Muscle of arm (tissue), 1 donor: ENCODE measurements at regions not wholly inside any gene's neighbourhood (a gene's known extent, or its start where the extent isn't known, plus 50 kb on each side); places are given as distances from the start of the nearest gene placed in this dataset.
"Not testable (repeated sequence)": the region's sequence is repeated elsewhere in the genome, so short reads cannot be mapped to it uniquely, and the experiment has no call there.

Source experiments
- DNase-seq: peaks from one replicate; pipeline ENCODE4 v3.0.0-alpha.2; 2013

DNA sequence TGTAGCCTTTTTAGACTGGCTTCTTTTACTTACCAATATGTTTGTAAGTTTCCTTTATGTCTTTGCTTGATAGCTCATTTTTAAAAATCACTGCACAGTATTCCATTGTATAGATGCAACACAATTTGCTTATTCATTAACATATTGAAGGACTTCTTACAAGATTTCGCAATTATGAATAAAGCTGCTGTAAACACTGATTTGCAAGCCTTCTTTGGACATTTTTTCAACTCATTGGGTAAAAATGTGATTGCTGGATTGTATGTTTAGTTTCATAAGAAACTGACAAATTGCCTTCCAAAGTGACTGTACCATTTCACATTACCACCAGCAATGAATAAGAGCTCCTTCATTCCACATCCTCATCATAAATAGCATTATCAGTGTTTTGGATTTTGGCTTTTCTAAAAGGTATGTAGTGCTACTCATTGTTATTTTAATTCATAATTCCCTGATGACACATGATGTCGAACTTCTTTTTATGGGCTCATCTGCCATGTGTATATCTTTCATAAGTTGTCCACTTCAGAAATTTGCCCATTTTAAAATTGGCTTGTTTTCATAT, 80.7 kb downstream of the TFAP2B start:
- no peak for DNase-seq

DNA sequence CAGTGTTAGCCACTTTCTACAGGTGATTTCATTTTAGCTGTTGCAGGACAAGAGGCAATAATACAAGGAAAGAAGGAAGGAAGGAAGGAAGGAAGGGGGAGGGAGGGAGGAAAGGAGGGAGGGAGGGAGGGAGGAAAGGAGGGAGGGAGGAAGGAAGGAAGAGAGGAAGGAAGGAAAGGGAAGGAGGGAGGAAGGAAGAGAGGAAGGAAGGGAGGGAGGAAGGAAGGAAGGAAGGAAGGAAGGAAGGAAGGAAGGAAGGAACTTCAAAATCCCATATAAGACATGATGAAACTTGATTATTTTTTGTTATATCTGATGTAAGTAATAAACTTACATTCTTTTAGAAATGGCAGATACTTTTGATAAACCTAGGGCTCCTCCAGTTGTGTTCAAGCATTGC, 83.6 kb downstream of the TFAP2B start:
- no peak for DNase-seq

DNA sequence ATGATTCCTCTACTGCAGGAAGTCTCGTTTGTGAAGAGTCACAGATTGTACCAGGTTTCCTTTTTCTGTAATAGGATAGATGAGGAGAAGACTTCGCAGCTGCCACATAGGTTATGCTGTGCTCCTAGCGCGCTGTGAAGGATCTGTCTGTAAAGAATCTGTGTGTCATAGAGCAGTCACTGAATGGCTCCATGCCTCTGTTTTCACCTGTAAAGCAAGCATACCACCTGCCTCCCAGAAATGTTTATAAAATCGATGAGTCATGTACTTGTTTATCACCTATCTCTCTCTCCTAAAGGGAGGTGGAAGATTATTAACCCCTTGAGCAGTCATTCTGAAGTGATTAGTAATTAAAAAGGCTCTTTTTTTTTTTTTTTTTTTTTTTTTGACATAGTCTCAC, 86.6 kb downstream of the TFAP2B start:
- no peak for DNase-seq

DNA sequence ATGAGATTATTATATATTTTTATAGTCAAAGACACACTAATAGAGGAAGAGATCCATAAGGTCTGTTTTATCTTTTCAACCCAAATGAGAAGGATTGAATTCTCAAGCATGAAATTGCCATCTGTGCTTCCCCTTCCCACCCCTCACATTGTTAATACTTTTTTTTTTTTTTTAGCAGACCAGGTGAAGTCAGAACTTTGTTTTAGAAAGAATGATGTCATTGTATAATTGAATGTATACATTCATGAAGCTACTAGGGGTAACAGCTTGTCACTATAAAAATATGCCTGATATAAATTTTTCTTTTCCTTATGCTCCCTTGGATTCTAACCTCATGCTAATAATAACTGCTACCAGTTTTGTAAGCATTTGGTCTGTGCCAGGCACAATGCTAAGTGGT, 88.9 kb downstream of the TFAP2B start:
- no peak for DNase-seq

DNA sequence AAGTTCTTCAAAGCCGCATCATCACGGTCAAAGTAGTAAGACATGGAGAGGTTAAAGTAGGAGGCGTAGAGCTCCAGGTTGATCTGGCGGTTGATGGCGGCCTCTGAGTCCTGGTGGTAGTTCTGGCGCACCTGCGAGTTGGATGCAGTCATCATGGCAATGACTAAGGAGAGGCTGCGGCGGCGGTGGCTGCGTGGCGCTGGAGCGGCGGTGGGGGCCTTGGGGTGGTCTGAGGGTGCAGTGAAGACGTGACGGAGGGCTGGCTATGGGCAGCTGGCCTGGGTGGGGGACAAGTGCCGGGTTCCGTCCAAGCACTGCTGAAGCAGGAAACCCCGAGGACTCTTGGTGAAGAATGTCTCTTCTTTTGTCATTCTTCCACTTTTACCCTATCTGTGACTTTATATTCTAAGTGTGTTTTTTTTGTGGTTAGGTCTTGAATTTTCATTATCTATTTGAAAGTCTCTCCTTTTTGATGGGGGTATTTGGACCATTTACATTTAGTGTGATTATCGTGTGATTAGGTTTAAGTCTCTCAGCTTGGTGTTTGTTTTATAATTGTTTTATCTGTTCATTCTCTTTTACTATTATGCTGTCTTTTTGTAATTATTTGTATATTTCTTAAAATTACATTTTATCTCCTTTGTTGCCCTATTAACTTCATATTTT, 94.6 kb downstream of the TFAP2B start:
- DNase-seq: no peak

DNA sequence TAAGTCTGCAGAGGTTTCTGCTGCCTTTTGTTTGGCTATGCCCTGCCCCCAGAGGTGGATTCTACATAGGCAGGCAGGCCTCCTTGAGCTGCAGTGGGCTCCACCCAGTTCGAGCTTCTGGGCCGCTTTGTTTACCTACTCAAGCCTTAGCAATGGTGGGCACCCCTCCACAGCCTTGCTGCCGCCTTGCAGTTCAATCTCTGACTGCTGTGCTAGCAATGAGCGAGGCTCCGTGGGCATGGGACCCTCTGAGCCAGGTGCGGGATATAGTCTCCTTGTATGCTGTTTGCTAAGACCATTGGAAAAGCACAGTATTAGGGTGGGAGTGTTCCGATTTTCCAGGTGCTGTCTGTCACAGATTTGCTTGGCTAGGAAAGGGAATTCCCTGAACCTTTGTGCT, 102.7 kb downstream of the TFAP2B start:
- DNase-seq: not testable (repeated sequence)

DNA sequence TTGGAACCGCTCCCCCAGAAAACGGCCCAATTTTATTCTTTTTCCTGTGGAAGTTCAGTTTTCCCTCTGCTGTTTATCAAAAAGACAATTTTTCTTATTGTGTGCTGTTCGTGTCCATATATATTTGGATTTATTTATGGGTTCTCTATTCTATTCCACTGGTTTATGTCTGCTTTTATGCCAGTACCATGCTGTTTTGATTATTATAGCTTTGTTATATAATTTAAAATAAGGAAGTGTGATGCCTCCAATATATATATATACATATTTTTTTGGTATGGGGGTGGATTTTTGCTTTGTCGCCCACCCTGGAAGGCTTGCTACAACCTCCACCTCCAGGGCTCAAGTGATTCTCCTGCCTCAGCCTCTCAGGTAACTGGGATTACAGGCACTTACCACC, 103.3 kb downstream of the TFAP2B start:
- DNase-seq: no peak

DNA sequence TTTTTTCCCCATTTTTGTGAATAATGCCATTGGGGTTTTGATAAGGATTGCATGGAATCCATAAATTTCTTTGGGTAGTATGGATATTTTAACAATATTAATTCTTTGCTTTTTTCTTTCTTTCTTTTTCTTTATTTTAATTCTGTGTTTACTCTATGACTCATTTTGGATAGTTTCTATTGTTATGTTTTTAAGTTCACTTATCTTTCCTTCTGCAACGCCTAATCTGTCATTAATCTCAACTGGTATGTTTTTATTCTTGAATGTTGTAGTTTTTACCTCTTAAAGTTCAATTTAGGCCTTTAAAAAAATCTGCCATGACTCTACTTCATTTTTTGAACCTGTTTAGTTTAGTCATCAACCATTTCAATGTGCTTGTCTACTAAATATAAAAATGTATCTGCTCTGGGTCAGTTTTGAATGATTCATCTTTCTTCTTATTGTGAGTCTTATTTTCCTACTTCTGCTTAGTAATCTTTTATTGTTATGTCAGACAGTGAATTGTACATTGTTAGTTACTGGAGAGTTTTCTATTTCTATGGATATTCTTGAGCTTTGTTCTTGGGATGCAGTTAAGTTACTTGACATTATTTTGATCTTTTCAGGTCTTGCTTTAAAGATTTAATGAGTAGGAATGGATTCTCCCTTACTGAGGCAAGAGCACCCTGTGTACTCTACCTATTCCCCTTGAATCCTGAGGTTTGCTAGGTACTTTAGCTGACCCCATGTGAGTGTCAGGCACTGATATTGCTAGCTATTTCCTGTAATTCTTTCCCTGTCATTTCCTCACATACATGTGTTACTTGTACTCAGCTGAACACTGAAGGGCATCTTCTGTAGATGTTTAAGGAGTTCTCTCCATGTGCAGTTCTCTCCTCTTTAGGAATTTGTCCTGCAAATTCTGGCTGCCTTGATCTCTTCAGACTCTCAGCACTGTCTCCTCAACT, 104.2 kb downstream of the TFAP2B start:
- DNase-seq: no peak

DNA sequence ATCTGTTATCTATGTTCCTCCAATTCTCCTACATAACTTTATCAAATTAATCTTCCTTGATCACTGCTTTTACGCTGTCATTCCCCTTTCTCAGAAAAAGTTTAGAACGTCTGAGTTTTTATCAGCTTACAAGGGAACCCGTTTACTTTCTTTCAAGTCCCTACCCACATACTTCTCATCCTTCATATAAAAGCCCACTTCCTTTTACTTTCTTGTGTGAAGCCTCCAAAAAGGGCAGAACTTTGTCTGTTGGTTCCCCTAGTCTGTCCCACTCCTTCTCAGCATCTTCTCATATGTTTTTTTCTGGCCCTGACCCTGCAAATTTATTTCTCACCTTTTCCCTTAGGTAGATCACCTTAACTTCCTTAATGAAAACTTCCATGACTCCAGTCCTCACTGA, 106.1 kb downstream of the TFAP2B start:
- no peak for DNase-seq

DNA sequence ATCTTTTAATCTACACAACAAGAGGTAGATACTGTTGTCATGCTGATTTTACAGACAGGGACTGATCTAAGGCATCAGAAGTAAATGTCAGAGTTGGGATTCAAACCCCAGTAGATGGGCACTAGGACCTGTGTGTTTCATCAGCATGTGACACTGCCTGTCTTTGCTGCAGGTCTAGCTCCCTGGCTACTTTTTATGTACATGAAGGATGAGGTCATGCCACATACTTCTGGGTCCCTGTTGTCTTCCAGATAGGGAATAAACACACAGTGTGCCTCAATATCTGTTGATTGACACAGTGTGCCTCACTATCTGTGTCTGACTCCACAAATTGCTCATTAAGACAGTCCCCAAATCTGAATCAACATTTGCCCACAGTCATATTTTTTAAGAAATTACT, 106.9 kb downstream of the TFAP2B start:
- no peak for DNase-seq

DNA sequence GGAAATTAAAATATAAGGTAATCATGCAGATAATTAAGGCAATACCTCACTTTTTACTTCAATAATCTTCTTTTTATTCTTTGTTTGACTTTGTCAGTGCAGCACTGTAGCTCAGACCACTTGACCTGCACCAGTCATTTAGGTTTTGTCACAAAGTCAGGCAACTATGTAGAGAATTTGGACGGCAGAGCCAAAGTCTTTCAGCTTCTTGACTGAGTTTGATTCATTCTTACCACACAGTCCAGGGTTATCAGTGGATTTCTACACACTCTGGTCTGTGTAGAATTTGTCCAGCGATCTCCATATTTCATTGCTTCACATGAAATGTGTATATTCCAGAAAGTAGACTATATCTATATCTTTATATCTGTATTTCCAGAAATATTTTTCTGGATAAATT, 107.3 kb downstream of the TFAP2B start:
- no peak for DNase-seq

DNA sequence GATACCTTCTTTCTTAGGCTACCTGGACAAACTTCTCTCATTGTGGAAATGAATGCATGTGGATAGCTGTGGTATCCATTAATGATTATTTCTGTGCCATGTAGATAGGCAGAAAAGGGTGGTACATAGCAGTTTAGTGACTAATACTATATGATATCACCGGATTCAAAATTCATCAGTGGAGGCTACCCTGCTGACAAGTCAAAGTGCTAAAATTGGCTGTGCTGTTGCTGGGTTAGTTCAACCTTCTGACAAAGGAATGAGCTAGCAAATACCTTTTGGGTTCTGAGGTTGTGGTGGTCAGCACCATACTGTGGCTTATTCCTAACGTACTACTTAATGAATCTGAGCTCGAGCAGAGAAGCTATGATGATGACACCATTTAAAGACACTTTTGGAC, 109.1 kb downstream of the TFAP2B start:
- DNase-seq: no peak

DNA sequence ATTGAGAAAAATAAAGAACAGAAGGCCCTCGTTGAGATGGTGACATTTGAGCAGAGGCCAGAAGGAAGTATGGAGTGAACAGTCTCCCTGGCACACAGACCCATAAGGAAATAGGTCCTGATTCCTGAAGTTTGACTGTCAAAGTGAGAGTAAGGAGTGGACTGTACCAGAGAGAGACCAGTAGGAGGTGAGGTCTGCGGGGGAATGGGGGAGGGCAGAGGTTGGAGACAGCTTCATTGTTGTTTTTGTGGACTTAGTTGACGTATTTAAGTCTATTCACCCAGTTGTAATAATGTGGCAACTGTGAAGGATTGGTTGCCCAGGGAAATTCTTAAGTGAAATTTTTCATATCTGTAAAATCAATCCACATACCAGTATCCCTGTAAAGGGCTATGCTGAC, 110.7 kb downstream of the TFAP2B start:
- DNase-seq: no peak

DNA sequence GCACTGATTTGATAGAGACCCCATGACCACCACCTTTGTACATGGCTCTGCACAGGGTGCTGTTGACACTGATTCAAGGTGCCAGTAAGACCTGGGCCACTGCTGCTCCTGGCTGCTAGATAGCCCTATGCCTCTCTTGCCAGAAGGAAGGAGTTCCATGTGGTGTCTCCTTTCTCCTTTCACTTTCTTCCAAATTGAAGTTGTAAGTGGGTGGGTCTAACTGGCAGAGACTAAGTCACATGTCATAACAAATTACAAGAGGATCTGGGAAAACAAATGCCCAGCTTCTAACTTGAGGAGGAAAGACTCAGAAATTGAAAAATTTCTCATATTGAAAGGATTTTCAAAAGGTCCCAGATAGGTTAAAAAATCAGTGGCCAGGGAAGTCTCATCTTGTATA, 116.8 kb downstream of the TFAP2B start:
- DNase-seq: no peak

DNA sequence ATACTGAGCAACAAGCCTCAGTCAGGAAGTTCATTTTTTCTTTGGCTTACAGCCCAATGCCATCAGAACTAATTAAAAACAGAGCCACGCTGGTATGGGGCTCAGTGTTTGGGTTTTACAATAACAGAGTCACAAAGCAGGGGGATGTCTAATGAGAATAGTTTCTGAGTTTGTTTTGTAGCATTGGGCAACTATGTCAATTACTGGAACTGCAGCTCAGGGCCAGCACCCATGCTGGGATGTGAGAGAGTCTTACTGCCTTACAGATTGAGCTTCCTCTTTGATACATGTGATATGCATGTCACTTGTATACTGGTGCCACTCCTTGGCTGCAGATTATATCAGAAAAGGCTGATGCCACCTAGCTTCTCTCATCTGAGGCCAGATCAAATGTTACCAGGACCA, 117.6 kb downstream of the TFAP2B start:
- peak; percentile 6 for DNase-seq

DNA sequence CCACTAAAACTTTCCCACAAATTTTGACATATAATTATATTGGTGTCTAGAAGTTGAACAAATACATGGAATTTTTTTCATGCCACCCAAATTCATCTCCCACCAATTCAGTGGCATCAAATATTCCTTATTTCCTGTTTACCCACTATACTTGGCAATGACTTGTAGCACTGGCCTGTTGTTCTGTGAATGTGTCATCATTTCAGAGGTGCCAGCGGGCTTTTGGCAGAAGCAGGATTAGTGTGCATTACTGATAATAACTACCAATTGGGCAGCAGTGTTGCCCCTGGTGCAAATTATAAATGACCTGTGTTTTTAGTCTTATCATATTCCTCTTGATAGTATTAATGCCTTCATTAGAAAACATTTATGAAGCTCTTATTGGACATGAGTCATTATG, 121.3 kb downstream of the TFAP2B start:
- no peak for DNase-seq

DNA sequence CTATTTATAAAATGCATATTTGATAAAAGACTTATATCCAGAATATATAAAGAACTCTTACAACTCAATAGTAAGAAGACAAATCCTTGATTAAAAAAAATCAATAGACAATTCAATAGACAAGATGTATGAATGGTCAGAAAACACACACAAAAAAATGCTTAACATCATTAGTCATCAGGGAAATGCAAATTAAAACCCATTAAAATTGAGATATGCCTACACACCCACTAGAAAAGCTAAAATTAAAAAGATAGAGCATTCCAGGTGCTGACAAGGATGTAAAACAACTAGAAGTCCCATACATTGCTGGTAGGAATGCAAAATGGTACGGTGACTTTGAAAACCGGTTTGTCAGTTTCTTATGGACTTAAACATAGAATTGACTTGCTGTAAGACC, 127.1 kb downstream of the TFAP2B start:
- DNase-seq: no peak

DNA sequence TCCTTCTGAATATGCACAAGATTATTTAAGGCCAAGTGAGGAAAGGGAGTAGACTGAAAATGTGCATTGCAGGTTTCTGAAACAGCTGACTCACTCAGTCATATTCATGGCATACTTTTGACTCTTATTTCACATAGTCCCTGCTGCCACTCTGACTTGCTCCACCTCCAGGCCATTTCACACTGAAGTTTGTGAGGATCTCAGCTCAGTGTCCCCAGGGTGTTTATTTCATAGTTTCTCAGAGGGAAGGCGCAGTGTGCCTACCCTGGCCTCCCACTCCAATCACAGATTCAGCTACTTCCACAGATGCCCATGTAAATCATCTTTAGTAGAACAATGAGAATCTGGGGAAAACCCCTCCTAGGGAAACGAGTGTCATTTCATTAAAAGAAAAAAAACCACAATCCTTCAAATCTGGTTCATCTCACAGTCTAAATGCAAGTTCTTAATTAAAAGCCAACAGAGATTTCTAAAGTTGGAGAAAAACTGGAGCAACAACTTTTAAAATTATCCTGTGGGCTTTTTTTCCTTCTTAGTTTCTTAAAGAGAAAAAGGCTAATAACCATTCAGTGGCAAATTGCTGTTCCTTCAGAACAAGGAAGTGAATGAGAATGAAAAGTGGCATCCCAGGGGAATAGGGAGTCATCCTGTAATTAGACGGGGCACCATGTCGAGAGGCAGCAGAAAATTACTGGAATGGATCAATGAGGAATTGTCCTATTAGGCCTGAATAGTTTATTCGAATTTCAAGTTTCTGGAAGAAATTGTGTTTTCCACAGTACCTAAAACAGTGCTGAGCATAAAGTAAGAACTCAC, 133.6 kb downstream of the TFAP2B start:
- DNase-seq: no peak

DNA sequence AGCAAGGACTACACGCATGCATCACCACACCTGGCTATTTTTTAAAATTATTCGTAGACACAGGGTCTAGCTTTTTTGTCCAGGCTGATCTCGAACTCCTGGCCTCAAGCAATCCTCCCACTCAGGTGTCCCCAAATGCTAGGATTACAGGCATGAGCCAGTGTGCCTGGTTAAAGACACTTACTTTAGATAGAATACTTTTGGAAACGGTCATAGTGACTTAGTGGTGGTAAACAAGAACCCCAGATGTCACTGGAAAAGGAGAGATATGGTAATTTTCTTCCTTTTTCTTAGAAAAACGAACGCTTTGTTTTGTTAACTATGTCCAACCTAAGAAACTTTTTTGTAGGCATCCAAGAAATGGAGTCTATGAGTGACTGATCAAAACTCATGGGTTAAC, 137.3 kb downstream of the TFAP2B start:
- DNase-seq: no peak

DNA sequence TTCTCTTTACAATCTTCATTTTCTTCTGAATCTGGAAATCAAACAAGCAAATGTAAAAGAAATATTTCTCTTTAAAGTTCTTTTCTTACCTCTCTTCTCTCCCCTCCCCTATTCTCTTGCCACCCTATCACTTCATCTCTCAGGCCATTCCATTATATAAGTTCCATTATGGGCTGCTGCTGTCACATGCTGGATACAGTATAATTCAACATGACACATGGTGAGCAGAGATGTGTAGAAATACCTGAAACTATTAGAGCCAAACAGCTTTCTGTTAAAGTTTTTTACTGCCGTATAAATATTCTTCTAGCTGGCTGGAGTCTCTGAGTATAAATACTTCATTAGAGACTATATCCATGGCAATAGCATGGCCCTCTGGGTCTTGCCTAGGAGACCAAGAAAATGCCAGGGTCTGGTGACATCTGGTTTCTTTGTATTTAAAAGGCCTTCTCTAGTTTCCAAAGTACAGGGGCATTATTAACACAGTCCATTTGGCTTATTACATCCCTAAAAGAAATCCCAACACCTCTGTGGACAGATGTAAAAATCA, 139.6 kb downstream of the TFAP2B start:
- no peak for DNase-seq

DNA sequence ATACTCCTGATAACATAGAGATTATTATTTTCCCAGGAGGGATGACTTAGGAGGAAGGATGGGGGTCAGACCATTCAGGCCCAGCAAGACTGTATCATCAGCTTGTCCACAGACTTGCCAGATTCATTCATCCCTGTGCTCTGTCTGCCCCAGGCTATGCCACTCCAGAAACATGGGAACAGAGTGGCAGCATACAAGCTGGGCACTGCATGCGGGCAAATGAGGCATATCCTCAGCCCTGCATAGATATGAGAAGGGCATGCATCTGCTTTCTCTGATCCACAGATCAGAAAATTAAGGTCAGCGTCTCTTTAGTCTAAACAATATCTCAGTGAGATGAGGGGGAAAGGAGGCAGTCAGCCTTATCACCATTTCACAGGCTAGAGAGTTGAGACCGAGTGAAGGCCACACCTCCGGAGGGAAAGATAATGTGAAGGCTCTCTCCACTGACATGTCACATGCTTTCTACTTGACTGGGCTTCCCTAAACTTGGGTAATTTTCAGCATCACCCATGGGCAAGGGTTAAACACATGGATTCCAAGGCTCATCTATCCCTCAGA, 140.5 kb downstream of the TFAP2B start:
- DNase-seq: no peak

DNA sequence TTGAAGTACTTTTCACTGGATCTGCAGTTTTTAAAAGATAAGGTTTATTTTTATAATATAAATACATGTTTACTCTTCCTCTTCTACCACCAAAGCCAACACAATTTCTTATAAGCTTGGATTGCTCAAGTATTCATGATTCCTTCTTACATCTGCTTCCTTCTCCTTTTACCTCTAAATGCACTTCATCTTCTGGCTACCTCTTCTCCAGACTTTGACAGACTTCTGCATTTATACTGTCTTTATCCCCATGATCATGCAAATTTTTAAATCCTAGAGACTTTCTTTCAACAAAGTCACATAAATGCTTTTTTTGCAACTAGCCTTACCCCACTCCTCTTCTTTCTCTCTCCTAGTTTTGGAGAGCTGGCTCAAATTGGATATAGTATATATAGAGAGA, 142.9 kb downstream of the TFAP2B start:
- no peak for DNase-seq
